Stimulated activated CD8-positive, alpha-beta memory T cell treated with anti-CD3 and anti-CD28 coated beads, Interleukin-7, amount 100 ng/mL, for 48 hours (primary cell): ENCODE measurements at regions not wholly inside any gene's neighbourhood (a gene's known extent, or its start where the extent isn't known, plus 50 kb on each side); places are given as distances from the start of the nearest gene placed in this dataset.
"Not testable (repeated sequence)": the region's sequence is repeated elsewhere in the genome, so short reads cannot be mapped to it uniquely, and the experiment has no call there.

Experiments
- DNase-seq, 2 donors: peaks; one replicate each; pipeline ENCODE4 v3.0.0-alpha.2; 2020; ENCODE audit warnings: low read depth in 1 of 2; ENCODE audit errors: extremely low read depth in 1 of 2

DNA sequence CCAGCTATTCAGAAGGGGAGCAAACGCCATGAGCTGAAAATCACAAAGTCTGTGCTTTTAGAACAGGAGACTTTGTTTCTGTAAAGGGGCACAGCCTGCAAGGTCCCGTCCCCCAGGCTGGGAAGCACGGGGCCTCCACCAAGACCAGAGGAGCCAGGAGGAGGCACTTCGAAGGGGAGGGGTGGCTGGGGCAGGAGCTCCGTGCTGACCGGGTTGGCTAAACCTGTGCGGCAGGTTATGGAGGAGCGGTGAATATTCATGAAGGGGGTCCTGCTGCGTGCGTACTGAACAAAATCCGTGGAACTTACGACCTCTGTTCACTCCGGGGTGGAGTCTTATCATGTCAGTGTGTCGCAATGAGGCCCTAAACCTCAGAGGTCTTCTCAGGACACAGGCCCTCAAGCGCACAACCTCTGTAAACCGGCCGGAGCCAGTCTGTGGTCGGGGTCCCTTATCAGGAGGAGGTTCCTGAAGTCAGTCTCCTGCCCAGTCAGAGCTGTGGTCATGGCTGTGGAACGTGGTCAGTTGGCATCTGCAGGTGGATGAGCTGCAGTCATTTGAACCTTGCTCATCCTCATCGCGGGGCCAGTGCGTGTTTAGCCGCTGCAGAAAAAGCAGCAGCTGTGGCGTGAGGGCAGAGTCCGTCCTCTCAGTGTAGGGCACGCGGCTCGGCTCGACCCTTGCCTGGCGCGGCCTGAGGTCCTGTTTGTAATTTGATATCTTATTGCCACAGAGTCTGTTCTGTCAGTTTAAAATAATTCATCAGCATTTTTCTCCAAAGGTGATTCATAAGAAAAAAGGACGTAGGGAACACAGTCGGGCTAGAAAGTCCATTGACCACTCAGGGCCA, 5507.7 kb upstream of the TPTE start:
- DNase-seq = not testable (repeated sequence)

DNA sequence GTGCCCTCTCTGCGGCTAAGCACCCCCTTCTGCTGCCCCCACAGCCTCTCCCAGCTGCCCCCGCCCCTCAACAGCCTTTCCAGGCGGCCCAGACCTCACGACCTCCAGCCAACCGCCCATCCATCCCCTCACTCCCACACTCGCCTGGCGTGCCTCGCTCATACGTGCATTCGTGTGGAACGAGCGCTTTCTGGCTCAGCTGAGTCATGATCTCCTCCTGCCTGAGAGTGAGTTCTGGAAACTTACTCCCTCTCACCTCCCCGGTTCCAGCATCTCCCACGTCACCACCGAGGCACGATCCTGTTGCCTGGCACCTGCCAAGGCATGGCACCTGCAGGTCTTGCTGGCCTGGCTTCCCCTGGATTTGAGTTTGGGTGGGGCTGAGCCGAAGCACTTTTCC, 5506.2 kb upstream of the TPTE start:
- not testable (repeated sequence) for DNase-seq

DNA sequence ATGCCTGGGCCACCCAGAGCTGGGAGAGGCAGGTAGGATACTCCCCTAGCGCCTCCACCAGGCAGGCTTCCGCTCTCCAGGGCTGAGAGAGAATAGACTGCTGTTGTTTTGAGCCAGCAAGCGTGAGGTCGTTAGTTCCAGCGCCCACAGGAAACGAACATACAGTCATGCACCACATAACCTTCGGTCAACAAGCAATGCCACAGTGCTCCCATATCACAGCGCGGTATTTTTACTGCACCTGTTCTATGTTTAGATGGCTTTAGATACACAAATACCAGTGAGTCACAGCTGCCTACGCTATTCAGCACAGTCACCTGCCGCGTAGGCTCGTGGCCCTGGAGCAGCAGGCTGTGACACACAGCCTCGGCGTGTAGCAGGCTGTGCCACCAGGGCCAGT, 5502.3 kb upstream of the TPTE start:
- not testable (repeated sequence) for DNase-seq

DNA sequence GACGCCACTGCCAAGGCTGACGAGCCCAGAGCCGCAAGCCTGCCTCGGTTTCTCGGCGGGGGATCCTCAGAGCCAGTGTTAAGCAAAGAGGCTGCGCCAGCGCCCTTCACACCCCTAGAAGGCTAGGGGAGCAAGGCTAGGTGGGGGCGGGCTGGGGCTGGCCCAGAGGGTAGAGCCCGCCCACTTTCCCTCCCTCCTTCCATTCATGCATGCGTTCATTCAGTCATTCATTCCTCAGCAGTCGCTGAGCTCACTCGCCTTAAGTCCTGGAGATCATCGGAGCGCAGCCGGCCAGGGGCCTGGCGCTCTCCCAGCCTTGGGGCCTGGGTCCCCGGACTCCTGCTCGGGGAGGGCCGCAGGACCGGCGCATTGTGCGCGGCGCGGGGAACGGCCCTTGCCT, 5499.6 kb upstream of the TPTE start:
- not testable (repeated sequence) for DNase-seq

DNA sequence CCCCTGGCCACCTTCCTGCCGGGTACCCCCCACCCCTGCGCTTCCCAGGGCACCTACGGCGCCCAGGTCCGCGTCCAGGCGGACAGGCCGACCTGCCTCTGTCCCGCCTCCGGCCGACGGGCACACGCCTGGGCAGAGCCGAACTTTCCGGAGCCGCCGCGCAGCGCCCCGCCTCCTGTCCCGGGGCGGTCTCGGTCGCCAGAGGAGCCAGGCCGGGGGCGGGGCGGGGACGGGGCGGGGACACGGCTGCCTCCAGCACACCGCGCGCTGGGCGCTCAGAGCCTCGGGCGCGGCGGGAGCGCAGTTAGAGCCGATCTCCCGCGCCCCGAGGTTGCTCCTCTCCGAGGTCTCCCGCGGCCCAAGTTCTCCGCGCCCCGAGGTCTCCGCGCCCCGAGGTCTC, 5499.1 kb upstream of the TPTE start:
- DNase-seq = not testable (repeated sequence)

DNA sequence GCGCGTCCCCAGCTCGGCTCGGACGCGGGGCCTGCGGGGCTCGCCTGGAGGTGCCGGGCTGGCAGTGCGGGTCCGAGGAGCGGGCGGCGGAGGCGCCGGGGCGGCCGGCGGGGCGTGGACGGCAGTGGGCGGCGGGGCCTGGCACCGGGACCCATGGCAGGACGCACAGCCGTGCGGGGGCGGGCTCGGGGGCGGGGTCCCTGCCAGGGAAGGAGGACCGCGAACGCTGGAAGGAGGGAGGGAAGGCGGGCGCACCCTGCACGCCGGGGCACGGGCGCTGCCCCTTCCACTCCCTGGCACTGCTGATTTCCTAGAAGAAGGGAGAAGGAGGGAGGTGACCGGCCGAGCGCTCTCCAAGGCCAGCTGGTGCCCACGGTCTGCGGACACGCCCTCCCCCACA, 5498.6 kb upstream of the TPTE start:
- not testable (repeated sequence) for DNase-seq

DNA sequence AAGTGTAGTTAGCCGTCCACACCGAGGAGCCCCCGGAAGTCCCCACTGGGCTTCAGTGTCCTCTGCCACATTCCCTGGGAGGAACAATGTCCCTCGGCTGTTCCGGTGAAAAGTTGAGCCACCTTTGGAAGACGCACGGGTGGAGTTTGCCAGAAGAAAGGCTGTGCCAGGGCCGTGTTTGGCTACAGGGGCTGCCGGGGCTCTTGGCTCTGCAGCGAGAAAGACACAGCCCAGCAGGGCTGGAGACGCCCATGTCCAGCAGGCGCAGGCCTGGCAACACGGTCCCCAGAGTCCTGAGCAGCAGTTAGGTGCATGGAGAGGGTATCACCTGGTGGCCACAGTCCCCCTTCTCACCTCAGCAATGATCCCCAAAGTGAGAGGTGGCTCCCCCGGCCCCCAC, 5486.2 kb upstream of the TPTE start:
- not testable (repeated sequence) for DNase-seq

DNA sequence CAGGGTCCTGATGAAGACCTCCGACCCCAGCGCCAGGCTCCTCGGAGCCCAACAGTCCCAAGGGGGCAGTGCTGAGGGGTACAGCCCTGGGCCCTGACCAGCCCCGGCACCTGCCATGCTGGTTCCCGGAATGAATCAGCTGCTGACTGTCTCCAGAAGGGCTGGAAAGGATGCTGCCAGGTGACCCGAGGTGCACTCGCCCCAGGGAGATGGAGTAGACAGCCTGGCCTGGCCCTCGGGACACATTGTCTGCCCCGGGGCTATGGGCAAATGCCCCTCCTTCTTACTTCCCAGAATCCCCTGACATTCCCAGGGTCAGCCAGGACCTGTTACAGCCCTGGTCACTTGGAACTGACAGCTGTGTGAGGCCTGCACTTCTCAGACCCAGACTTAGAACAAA, 5485.8 kb upstream of the TPTE start:
- not testable (repeated sequence) for DNase-seq

DNA sequence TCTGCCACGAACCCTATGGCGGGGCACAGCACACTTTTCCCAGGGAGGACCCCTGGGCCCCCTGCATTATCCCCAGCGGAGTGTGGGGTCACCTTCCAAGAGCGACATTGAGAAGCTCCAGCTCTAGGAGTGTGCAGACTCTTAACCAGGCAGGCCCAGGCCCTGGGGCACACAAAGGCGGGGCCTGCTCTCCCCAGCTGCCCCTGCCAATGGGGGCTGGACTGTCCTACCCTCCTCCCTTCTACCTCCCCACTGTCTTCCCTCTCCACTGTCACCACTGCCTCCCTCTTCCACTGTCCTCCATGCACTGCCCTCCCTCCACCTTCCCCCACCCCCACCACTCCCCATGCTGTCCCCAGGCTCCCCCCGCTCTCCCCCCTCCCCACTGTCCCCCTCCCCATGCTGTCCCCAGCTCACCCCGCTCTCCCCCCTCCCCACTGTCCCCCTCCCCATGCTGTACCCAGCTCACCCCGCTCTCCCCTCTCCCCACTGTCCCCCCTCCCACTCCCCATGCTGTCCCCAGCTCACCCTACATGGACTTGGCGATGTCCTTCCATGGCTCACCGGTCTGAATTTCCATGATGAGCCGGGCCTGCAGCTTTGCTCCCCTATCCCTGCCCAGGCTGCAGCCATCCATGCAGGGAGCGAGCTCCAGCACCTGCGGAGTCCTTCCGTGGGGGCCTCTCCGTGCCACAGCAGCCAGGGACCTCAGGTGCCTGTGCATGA, 5483.6 kb upstream of the TPTE start:
- DNase-seq = not testable (repeated sequence)

DNA sequence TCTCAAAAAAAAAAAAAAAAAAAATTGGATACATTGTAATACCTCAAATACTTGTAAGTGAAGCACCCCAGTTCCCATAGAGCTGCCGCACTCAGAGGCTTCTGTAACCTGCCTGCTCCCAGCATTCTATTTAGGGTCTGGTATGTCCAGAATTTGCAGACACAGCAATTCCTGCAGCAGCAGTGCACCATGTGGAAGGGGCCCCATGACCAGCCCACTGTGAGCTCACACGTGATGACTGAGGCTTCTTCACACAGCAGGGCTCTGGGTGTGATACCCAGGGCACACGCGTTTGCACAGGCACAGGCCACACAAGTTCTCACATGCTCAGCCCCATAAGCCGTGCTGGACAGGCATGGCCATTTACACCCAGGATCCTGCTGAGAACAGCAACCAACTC, 5481.5 kb upstream of the TPTE start:
- not testable (repeated sequence) for DNase-seq

DNA sequence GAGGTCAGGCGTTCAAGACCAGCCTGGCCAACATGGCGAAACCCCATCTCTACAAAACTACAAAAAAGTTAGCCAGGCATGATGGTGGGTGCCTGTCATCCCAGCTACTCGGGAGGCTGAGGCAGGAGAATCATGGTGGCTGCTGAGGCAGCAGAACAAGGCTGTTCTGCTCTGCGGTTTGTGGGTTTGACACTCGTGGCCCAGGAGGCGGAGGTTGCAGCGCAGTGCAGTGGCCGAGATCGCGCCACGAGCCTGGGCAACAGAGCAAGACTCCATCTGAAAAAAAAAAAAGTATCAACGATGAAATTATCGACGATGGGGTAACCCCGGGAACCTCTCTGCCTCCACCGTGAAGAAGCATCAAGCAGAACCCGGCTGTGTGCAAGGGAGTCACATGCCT, 5478.8 kb upstream of the TPTE start:
- DNase-seq = not testable (repeated sequence)

DNA sequence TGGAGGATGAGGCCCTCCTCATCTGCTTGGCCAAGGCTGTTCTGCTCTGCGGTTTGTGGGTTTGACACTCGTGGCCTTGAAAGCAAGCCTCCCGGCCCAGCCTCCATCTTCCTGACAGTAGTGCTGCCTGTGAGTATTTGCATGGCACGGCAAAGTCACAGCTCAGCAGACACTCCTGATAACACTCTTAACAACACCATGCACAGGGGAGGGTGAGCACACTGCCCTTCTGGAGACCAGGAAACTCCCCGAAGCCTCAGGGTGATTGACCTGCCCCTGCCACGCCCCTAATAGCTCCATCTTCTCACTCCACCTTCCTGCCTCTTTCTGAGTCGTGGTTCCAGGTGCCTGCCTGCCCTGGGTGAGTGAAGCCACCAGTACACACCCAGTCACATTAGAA, 5476.6 kb upstream of the TPTE start:
- not testable (repeated sequence) for DNase-seq

DNA sequence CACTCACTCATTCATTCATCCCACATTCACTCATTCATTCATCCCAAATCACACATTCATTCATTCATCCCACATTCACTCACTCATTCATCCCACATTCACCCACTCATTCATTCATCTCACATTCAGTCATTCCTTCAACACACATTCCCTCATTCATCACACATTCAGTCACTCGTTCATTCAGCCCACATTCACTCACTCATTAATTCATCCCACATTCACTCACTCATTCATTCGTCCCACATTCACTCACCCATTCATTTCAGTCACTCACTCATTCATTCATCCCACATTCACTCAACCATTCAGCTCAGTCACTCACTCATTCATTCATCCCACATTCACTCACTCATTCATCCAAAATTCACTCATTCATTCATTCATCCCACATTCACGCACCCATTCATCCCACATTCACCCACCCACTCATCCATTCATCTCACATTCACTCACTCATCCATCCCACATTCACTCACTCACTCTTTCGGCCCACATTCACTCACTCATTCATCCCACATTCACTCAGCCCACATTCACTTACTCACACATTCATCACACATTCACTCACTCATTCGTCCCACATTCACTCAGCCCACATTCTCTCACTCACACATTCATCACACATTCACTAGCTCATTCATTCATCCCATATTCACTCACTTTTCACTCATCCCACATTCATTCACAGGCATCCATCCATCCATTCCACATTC, 5469.9 kb upstream of the TPTE start:
- not testable (repeated sequence) for DNase-seq

DNA sequence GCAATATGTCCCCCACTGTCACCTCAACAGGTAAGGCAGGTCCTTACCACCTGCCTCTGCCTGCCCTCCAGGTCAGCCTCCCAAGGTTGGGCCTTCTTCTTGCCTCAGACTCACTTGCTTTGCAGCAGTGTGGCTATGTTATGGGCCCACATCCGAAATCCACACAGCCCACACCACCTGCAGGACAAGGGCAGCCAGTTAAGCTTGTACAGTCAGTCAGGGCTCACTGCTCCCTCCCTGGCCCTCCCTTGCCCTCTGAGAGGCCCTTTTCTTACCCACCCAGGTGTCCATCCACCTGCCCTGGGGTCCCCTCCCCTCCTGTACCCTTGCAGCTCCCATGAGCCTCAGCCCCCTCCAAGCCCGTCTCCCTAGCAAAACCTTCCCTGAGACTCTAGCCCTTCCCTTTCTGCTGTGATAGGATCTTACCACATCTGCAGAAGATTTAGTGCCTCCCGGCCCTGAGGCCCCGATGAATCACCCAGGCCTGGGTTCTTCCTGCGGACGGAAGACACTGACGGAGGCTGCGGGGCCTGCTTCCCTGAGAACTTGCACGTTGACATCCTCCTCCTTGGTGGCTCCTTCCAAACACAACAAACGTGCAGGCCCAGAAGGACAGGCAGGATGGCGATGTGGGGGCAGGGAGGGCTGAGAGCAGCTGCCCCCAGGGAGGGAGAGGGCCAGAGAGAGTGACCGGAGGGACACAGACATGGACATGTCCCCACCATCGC, 5466.2 kb upstream of the TPTE start:
- not testable (repeated sequence) for DNase-seq

DNA sequence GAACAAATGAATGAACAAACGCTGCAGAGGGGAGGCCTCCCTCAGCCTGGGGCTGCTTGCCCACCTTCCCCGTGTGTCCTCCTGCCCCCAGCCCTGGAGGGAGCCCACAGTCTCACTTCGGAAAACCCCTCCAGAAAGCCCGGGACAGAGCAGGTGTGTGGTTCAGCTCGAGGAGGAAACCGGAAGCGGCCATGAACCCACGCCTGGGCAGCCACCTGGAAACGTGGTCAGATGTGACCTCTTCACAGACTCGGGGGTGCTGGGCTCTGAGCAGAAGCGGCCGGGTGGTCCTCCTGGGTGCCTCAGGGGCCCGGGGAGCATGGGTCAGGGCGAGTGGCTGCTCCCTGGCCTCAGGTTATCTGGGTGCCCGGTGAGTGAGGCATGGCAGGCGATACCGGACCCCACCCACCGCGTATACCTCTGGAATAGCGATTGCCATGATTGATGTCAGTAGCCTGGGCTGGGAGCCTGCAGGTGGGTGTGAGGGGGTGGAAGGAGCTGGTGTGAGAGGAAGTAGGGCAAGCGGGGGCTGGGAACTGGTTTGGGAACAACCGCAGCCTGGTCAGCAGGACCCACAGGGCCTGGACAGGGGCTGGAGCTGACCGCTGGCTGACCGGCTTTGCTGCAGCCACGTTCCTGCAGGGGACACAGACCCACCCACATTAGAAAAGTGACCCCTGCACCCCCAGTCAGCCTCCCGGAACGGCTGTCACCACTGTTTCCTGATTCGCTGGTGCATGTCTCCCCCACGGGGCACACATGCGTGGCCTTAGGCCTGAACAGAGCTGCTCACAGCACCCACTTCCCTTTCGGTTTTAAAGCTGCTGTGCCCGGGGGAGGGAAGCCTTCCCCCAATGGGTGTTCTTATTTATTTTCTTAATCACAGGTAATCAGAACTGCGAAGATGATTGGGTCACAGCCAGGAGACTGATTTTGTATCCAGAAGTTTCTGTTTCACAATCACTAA, 5465.1 kb upstream of the TPTE start:
- DNase-seq = not testable (repeated sequence)

DNA sequence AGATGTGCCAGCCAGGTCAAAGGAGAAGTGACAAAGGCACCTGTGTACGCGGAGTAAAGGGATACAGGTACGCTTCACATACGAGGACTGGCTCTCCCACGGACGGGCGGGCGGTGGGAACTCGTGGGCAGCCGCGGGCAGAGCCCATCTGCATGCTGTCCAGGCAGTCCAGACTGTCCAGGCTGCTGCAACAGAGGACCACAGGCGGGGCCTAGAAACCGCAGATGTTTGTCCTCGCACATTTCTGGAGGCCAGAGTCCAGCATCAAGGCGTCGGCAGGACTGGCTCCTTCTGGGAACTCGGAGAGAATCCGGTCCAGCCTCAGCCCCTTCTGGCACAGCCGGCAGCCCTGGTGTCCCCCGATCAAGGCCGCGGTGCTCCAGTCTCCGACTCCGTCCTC, 5464.3 kb upstream of the TPTE start:
- not testable (repeated sequence) for DNase-seq

DNA sequence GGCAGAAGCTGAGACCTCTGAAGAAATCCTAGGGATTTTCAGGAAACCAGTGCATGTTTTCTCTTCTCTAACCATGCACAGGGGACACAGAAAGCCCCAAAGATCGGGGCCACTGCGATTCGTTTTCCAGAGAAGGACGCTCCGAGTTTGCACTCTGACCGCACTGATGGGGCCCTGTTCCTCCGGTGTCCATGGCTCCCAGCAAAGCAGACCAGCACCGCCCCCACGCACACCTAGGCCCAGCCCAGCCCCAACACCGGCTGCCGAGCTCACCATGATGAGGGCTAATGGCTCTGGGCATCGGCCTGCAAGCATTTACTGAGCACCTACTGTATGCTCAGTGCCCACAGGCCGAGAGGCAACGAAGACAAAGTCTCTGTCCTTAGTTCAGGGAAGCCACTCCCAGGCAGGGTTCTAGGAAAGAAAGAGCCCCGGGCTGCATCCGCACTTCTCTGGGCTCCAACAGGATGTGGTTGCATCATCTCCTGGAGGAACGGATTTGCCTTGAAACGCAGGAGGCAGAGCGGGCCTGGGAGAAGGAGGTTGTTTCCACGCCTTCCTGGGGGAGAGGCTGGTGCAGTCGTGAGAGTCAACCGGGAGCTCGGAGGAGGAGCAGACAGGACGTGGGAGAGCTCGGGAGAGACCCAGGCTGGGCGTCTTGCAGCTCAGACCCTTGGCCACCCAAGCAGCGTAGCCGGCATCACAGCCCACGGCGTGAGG, 5460.9 kb upstream of the TPTE start:
- not testable (repeated sequence) for DNase-seq

DNA sequence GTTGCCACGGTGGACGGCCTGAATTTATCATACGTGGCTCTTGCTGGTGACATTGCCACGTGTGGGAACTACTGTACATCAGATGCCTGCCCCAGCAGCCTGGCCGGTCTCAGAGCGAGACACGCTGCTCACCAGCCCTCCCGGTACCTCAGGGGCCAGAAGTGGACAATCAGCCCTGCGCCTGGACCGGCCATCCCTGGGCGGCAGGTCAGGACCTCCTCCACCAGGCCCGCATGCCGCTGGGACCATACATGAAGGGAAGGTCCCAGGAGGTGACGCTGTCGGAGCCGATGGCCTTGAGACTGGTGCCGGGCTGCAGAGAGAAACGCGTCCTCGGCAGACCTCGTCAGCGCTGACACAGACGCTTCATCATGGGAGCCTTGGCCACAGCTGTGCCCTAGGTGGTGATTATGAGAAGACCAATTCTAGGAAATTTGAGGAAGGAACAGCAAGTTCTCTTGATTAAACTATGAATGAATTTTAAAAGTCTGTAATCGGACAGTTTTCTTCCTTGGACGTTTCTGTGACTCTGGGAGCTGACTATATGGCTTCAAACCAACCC, 5456.7 kb upstream of the TPTE start:
- not testable (repeated sequence) for DNase-seq
